HuH-7.5 (cell line): ENCODE measurements at regions not wholly inside any gene's neighbourhood (a gene's known extent, or its start where the extent isn't known, plus 50 kb on each side); places are given as distances from the start of the nearest gene placed in this dataset.
"Not testable (repeated sequence)": the region's sequence is repeated elsewhere in the genome, so short reads cannot be mapped to it uniquely, and the experiment has no call there.

Experiments
- DNase-seq: peaks from one replicate; pipeline ENCODE4 v3.0.0; 2011; ENCODE audit warnings: low spot score

GRCh38 chr13:90258129-90258528, 1089.4 kb upstream of the MIR17HG start:
- no peak for DNase-seq

GRCh38 chr13:90261343-90261742, 1086.1 kb upstream of the MIR17HG start:
- DNase-seq: no peak

- DNase-seq: no peak
Measured at GRCh38 chr13:90270226-90270625, 1077.3 kb upstream of the MIR17HG start.

GRCh38 chr13:90272356-90272755, 1075.1 kb upstream of the MIR17HG start:
- no peak for DNase-seq

- DNase-seq: no peak
Measured at GRCh38 chr13:90276216-90276615, 1071.3 kb upstream of the MIR17HG start.

- DNase-seq: not testable (repeated sequence)
Measured at GRCh38 chr13:90278231-90278630, 1069.3 kb upstream of the MIR17HG start.

GRCh38 chr13:90281709-90282108, 1065.8 kb upstream of the MIR17HG start:
- DNase-seq: no peak

- DNase-seq: no peak
Measured at GRCh38 chr13:90287521-90287920, 1060.0 kb upstream of the MIR17HG start.

- DNase-seq: no peak
Measured at GRCh38 chr13:90293793-90294361, 1053.6 kb upstream of the MIR17HG start.

GRCh38 chr13:90299238-90299637, 1048.2 kb upstream of the MIR17HG start:
- DNase-seq: no peak

GRCh38 chr13:90300015-90300414, 1047.5 kb upstream of the MIR17HG start:
- DNase-seq: no peak

GRCh38 chr13:90302107-90302506, 1045.4 kb upstream of the MIR17HG start:
- no peak for DNase-seq

- no peak for DNase-seq
Measured at GRCh38 chr13:90305796-90306195, 1041.7 kb upstream of the MIR17HG start.

- no peak for DNase-seq
Measured at GRCh38 chr13:90307136-90307535, 1040.4 kb upstream of the MIR17HG start.

- DNase-seq: no peak
Measured at GRCh38 chr13:90308249-90308648, 1039.2 kb upstream of the MIR17HG start.

GRCh38 chr13:90311929-90312328, 1035.6 kb upstream of the MIR17HG start:
- no peak for DNase-seq

- DNase-seq: no peak
Measured at GRCh38 chr13:90315061-90315460, 1032.4 kb upstream of the MIR17HG start.

- no peak for DNase-seq
Measured at GRCh38 chr13:90320664-90321063, 1026.8 kb upstream of the MIR17HG start.

GRCh38 chr13:90321281-90321931, 1026.1 kb upstream of the MIR17HG start:
- no peak for DNase-seq

GRCh38 chr13:90329641-90330040, 1017.8 kb upstream of the MIR17HG start:
- no peak for DNase-seq

- DNase-seq: no peak
Measured at GRCh38 chr13:90331974-90332373, 1015.5 kb upstream of the MIR17HG start.

- no peak for DNase-seq
Measured at GRCh38 chr13:90336507-90336906, 1011.0 kb upstream of the MIR17HG start.

GRCh38 chr13:90341348-90341747, 1006.1 kb upstream of the MIR17HG start:
- DNase-seq: not testable (repeated sequence)

GRCh38 chr13:90348477-90349136, 998.9 kb upstream of the MIR17HG start:
- DNase-seq: not testable (repeated sequence)
